GDM1 (cell line): ENCODE measurements at regions not wholly inside any gene's neighbourhood (a gene's known extent, or its start where the extent isn't known, plus 50 kb on each side); places are given as distances from the start of the nearest gene placed in this dataset.
"Not testable (repeated sequence)": the region's sequence is repeated elsewhere in the genome, so short reads cannot be mapped to it uniquely, and the experiment has no call there.

Experiments
- DNase-seq: peaks from one replicate; lab custom pipeline; 2025; lab: John Stamatoyannopoulos, UW

- DNase-seq: no peak
These were observed 1049.5 kb upstream of the ACO1 start for GRCh38 chr9:31334837-31335528.

- no peak for DNase-seq
These were observed 1048.8 kb upstream of the ACO1 start for GRCh38 chr9:31335529-31336234.

GRCh38 chr9:31336386-31336785, 1048.1 kb upstream of the ACO1 start:
- no peak for DNase-seq

GRCh38 chr9:31336841-31337240, 1047.6 kb upstream of the ACO1 start:
- DNase-seq: no peak

GRCh38 chr9:31347082-31347617, 1037.3 kb upstream of the ACO1 start:
- DNase-seq: no peak

GRCh38 chr9:31355159-31355882, 1029.1 kb upstream of the ACO1 start:
- no peak for DNase-seq

- DNase-seq: no peak
These were observed 1028.5 kb upstream of the ACO1 start for GRCh38 chr9:31355965-31356364.

GRCh38 chr9:31359071-31359470, 1025.4 kb upstream of the ACO1 start:
- no peak for DNase-seq

GRCh38 chr9:31364171-31364570, 1020.3 kb upstream of the ACO1 start:
- DNase-seq: no peak

GRCh38 chr9:31372799-31373587, 1011.5 kb upstream of the ACO1 start:
- no peak for DNase-seq

GRCh38 chr9:31377358-31377757, 1007.1 kb upstream of the ACO1 start:
- DNase-seq: no peak

- no peak for DNase-seq
These were observed 995.8 kb upstream of the ACO1 start for GRCh38 chr9:31388660-31389059.

- no peak for DNase-seq
These were observed 995.4 kb upstream of the ACO1 start for GRCh38 chr9:31389075-31389474.

GRCh38 chr9:31390403-31391025, 993.9 kb upstream of the ACO1 start:
- no peak for DNase-seq

GRCh38 chr9:31393240-31393639, 991.2 kb upstream of the ACO1 start:
- DNase-seq: no peak

- DNase-seq: no peak
These were observed 990.4 kb upstream of the ACO1 start for GRCh38 chr9:31394015-31394473.

GRCh38 chr9:31412081-31412480, 972.4 kb upstream of the ACO1 start:
- no peak for DNase-seq

- no peak for DNase-seq
These were observed 969.3 kb upstream of the ACO1 start for GRCh38 chr9:31415164-31415563.

- no peak for DNase-seq
These were observed 966.0 kb upstream of the ACO1 start for GRCh38 chr9:31418419-31418818.

GRCh38 chr9:31443630-31444457, 940.6 kb upstream of the ACO1 start:
- not testable (repeated sequence) for DNase-seq

- no peak for DNase-seq
These were observed 939.1 kb upstream of the ACO1 start for GRCh38 chr9:31445357-31445756.
